HG02840 (cell line): ENCODE measurements at regions not wholly inside any gene's neighbourhood (a gene's known extent, or its start where the extent isn't known, plus 50 kb on each side); places are given as distances from the start of the nearest gene placed in this dataset.
"Not testable (repeated sequence)": the region's sequence is repeated elsewhere in the genome, so short reads cannot be mapped to it uniquely, and the experiment has no call there.

Source experiments
- ATAC-seq: cut with Tn5 transposase; IDR thresholded peaks from one replicate; pipeline ENCODE4 v1.9.1; 2021; ENCODE audit warnings: mild to moderate bottlenecking, moderate library complexity, moderate number of reproducible peaks; ENCODE audit not compliant: unreplicated experiment, low FRiP score

GRCh38 chr15:30470601-30471365, 56.7 kb upstream of the GOLGA8R start:
- ATAC-seq: peak; percentile 84

GRCh38 chr15:30471366-30471749, 57.3 kb upstream of the GOLGA8R start:
- not testable (repeated sequence) for ATAC-seq

- ATAC-seq: not testable (repeated sequence)
Observed at GRCh38 chr15:30471817-30472551, 57.9 kb upstream of the GOLGA8R start.

- ATAC-seq: not testable (repeated sequence)
Observed at GRCh38 chr15:30484887-30485286, 67.0 kb upstream of the GOLGA8Q start.

GRCh38 chr15:30489237-30489636, 62.6 kb upstream of the GOLGA8Q start:
- ATAC-seq: not testable (repeated sequence)

- not testable (repeated sequence) for ATAC-seq
Observed at GRCh38 chr15:30490334-30490733, 61.5 kb upstream of the GOLGA8Q start.

- not testable (repeated sequence) for ATAC-seq
Observed at GRCh38 chr15:30493947-30494346, 57.9 kb upstream of the GOLGA8Q start.

- not testable (repeated sequence) for ATAC-seq
Observed at GRCh38 chr15:30497275-30497674, 54.6 kb upstream of the GOLGA8Q start.

GRCh38 chr15:30499233-30499632, 52.6 kb upstream of the GOLGA8Q start:
- ATAC-seq: not testable (repeated sequence)

GRCh38 chr15:30500511-30500910, 51.3 kb upstream of the GOLGA8Q start:
- ATAC-seq: not testable (repeated sequence)
